Jurkat, Clone E6-1 (cell line): ENCODE measurements at regions not wholly inside any gene's neighbourhood (a gene's known extent, or its start where the extent isn't known, plus 50 kb on each side); places are given as distances from the start of the nearest gene placed in this dataset.
"Not testable (repeated sequence)": the region's sequence is repeated elsewhere in the genome, so short reads cannot be mapped to it uniquely, and the experiment has no call there.

ENCODE experiments used
- DNase-seq: peaks from one replicate; pipeline ENCODE4 v3.0.0-alpha.2; 2011; ENCODE audit warnings: low read depth, low spot score
- H3K4me3 ChIP-seq: 2 replicates; pipeline ENCODE4 v1.5.1; 2011; ENCODE audit warnings: mild to moderate bottlenecking, low read length, control low read depth, moderate library complexity

DNA sequence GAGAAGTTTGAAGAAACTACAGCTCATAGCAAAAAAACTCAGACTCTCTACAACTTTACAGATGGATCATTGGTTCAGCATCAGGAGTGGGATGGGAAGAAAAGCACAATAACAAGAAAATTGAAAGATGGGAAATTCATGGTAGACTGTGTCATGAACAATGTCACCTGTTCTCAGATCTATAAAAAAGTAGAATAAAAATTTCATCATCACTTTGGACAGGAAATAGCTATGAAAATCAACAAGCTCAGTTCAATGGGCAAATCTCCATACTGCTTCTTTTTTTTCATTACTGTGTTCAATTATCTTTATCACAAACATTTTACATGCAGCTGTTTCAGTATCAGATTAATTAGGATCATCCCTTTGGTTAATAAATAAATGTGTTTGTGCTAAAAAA, 76.5 kb upstream of the RAPGEF2 start:
- H3K4me3 ChIP-seq, result no peak overlapping the region
- no peak for DNase-seq

DNA sequence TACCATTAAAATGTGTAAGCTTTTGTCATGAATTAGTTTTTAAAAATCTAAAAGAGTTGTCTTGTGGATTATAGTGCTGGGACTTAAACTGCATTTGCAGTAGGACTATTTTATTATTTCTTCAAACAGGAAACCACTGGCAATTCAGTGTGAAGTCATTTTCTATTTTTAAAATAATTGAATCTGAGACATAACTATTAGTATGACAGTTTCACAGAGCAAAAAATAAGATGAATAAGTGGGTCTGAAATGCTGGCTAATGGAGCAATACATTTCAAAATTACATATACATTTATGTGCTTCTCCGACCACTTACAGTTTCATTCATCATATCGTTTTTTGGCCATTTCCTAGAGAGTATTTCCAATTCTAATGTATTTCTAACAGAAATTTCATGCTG, 75.3 kb upstream of the RAPGEF2 start:
- DNase-seq, result no peak
- no peak overlapping the region for H3K4me3 ChIP-seq

DNA sequence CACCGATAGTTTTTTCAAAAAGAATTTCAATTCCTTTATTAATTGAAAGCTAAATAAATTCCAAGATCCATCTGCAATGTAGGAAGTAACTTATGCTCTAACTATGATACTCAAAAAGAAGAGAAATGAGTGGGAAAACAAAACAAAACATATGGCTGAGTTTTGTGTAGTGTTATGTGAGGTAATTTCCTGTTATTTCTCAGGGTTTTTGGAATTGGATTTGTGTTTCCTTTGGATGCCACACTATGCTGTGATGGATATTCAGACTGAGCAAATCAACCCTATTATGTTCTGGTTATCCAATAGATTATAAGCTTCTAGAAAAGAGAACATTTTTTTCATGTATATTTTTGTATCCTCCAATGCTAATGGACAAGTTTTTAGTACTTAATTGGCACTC, 73.4 kb upstream of the RAPGEF2 start:
- H3K4me3 ChIP-seq, result no peak overlapping the region
- DNase-seq, result no peak

DNA sequence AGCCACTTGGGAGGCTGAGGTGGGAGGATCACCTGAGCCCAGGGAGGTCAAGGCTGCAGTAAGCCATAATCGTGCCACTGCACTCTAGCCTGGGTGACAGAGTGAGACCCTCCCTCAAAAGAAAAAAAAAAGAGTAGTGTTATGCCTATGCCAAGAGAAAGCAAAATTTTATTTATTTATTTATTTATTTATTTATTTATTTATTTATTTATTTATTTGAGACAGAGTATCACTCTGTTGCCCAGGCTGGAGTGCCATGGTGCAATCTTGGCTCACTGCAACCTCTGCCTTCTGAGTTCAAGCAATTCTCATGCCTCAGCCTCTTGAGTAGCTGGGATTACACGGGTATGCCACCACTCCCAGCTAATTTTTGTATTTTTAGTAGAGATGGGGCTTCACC, 72.6 kb upstream of the RAPGEF2 start:
- DNase-seq, H3K4me3 ChIP-seq: not testable (repeated sequence)

DNA sequence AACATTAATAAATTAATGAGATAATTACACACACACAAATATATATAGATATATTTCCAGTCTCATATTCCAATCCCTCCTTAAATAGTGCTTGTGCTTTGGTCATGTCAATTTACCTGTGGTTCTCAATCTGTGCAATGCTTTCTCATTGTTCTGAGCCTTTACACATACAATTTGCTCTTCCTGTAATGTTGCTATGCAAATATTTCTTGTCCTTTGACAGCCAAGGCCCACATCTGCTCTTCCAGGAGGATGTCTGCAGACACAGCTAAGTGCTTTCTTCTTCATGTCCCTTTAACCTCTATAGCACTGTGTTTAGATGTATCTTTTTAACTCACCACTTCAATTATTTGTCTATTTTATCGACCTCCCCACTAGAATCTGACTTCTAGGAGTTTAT, 67.3 kb upstream of the RAPGEF2 start:
- no peak overlapping the region for H3K4me3 ChIP-seq
- no peak for DNase-seq

DNA sequence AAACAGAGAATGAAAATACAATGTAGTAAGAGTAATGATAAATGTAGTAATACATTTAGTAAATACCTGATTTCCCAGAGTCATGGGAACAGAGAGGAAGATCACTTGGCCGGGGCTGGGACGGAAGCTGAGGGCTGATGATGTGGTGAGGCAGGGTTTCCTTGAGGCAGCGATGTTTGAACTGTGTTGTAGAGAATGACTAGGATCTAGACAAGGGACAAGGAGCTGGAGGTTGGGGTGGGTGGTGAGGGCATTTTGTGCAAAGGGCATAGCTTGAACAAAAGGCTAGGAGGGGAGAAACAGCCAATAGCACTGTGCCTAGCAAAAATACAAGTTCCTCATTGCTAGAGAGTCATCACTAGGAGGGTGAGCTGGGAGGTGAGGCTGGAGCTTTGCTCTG, 64.3 kb upstream of the RAPGEF2 start:
- H3K4me3 ChIP-seq, result no peak overlapping the region
- no peak for DNase-seq

DNA sequence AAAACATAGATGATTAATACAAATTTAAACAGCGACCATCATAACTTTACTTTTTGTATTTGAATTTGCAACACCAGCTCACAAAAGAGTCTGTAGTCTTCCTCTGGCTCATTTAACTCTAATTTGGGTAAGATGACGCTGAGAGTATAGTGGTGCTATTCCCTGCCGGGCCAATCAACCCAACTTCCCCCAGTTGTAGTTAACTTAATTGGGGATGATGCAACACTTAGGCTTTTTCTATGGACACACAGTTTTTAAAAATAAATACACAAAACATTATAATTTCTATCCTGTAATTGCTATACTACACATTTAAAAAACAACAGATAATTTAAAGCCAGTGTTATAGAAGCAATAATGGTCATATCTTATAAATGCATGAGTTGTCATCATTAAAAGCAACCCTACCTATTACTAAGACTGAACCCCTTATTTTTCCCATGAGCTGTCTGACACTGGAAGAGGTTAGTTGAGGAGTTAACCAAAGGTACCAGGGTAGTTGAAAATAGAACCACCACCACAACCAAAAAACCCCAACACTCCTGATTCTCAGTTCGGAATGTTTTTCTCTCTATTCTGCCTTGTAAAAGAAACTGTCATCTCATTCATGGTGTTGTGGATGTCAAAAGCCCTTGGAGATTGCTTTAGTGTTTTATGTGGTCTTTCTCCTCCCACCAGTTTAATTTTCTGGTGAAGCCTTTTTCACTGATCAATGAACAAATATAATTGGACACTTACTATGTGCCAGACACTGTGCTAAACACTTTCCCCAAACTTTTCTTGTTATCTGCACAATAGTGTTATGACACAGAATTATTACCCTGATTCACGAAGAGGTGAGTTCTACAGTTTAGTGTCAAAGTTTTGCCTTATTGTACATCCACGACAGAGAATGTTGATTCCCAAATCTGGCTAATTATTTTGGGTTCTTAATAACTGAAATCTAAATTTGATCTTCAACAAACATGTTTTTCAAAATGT, 61.5 kb upstream of the RAPGEF2 start:
- DNase-seq, result no peak
- H3K4me3 ChIP-seq, result no peak overlapping the region

DNA sequence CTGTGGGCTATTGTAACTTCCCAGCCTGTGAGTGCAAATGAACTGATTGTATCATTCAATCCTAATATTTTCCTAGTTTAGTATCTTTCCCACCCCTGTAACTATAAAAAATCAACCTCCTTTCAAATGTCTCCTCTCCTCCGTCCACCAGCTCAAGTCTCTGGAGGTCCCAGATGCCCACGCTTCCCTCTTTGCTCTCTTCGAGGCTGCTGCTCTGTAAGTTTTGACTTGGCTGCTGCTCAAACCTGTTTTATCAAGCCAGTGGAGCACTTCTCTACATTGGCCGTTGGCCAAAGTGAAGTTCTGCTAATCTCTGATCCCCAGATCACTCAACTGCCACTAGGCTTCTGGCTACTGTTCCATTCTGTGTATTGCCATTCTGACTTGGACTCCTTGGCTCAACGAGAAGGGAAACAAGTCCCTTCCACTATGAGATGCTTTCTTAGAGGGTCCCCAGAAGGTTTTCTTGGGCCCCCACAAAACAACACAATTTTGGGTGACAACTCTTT, 60.7 kb upstream of the RAPGEF2 start:
- no peak for DNase-seq
- no peak overlapping the region for H3K4me3 ChIP-seq

DNA sequence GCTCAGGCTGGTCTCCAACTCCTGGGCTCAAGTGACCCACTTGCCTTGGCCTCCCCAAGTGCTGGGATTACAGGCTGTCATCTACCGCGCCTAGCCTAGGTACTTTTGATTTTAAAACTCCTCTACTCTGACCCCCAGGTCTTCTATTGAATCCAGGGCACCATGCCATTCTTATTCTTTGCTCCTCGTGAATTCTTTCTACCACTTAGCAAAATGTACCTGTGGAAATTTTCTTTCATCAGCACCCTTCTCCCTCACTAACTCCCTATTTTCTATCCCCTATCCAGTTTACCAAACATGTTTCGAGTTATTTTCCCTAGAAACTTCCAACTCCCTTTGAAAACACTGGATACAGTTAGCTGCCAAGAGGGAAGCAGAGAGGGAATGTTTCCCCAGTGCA, 60.0 kb upstream of the RAPGEF2 start:
- DNase-seq, result no peak
- H3K4me3 ChIP-seq, result no peak overlapping the region

DNA sequence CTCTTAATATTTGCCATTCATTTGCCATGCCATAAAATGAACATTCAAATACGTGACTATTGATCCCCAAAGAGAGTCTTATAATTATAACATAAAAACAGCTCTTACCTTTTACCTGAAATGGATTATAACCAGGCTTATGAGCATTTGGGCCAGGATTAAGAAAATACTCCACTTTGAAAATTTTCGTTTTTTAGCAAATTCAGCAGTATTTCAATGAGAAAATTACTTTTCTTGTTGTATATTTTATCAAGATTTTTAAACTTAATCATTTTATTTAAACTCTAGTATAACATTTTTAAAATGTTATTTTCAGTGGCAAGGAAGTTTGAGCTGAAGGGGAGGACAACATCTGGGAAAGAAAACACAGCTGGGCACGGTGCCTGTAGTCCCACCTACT, 59.0 kb upstream of the RAPGEF2 start:
- H3K4me3 ChIP-seq, result no peak overlapping the region
- DNase-seq, result no peak

DNA sequence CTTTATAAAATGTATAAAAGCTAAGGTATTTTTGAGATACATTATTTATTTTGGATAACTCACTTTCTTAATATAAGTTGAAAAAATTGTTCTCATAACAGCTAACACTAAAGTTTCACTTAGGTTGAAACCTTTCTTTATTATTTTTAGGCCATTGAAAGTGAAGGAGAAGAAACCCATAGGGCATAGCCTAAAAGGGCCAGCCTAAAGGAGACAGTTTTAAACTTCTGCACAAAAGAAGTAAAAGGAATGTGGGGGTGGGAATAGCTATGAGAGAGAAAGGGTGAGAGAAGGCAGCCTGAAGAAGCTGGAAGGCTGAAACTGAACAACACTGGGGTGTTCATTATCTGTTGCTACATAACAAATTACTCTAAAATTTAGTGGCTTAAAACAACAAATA, 57.6 kb upstream of the RAPGEF2 start:
- DNase-seq, result no peak
- H3K4me3 ChIP-seq, result no peak overlapping the region

DNA sequence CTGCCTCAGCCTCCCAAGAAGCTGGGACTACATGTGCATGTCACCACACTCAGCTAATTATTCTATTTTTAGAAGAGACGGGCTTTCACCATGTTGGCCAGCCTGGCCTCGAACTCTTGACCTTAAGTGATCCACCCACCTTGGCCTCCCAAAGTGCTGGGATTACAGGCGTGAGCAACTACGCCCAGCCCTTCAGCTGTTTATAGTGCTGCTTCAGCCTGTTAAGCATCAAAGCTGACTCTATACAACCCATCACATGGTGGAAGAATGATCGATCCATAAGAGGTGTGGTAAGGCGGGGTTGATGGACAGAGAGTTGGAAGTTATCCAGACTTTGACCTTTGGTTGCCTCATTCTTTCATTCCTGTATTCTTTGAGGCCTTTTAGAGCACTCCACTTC, 56.2 kb upstream of the RAPGEF2 start:
- H3K4me3 ChIP-seq, result no peak overlapping the region
- DNase-seq, result no peak

DNA sequence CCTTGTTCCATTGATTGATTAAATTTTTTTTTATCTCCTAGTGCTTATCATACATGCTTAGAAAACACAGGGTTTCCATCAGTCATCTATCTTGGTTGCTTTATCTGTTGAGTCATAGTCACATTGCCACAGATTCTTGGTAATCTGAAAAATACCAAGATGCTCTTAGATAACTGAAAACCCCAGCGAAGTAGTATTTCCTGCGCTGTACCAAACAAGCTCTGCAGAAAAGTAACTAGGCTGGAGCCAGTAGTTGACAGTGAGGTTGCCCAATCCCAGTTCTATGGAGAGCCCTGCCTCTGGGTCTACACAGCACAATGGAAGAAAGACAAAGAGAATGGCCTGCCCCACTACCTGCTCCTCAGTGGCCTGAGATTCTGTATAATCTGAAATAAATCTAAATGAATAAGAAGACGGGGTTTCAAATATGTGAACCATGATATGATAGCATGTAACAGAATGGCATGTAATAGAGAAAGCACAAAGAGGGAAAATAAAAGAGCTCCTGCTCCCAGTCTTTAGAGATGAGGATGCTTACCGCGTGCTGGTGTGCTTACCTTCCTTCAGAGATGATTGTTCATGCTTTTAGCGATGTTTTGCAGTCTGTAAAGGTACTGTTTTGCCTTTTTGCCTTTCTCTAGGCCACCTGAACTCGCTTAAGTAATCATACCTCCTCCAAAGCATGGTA, 55.3 kb upstream of the RAPGEF2 start:
- no peak overlapping the region for H3K4me3 ChIP-seq
- no peak for DNase-seq

DNA sequence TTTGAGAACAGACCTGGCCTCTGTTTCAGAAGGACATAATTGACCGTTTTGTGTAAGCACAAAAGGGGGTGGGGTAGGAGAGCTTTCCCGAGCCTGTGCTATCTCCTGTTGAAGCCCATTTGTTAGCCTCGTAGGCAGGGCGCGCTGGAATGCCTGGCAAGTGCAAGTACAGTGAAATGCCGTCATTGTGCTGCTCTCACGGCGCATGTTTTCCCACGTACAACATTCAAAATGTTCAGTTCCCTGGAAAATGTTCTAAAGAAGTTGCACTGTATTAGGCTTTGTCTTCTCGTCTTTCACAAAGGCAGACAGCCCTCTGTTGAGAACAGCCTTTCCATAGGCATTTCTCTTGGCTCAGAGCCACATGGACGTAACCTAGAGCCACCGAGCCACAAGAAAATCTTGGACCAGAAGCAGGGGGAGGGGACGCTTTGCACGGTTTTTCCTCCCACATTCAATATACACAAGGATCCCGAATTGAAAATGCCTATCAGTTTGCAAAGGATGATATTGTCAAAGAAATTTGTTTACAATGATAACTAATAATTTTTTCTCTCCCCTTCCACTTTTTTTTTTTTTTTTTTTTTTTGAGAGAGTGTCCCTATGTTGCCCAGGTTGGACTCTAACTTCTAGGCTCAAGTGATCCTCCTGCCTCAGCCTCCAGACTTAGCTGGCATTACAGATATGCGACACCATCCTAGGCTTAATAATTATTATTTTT, 54.6 kb upstream of the RAPGEF2 start:
- DNase-seq, result no peak
- no peak overlapping the region for H3K4me3 ChIP-seq

DNA sequence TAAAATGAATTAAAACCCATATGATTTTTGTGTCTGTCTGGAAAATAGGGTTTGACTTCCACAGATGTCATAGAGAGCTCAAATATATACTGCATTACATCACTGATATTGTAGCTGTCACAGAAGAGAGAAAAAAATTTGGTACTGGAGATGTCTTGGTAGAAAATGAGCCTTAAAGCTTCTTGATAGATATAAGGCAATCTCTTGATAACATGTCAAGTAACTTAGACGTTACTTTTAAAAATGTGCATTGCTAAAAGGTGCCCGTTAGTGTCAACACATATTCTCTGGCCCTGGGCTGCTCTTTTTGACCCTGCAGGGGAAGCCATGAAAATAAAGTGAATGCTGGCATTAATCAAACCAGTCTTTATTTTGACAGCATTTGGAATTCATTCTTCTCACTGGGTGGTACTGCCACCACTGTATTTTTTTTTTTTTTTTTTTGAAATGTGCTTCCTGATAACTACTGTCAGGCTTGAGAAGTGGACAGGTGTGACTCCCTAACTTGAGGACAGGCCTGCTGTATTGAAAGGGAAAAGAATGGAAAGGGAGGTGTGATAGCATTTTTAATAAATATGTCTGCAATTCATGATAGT, 53.0 kb upstream of the RAPGEF2 start:
- no peak for DNase-seq
- H3K4me3 ChIP-seq, result no peak overlapping the region

DNA sequence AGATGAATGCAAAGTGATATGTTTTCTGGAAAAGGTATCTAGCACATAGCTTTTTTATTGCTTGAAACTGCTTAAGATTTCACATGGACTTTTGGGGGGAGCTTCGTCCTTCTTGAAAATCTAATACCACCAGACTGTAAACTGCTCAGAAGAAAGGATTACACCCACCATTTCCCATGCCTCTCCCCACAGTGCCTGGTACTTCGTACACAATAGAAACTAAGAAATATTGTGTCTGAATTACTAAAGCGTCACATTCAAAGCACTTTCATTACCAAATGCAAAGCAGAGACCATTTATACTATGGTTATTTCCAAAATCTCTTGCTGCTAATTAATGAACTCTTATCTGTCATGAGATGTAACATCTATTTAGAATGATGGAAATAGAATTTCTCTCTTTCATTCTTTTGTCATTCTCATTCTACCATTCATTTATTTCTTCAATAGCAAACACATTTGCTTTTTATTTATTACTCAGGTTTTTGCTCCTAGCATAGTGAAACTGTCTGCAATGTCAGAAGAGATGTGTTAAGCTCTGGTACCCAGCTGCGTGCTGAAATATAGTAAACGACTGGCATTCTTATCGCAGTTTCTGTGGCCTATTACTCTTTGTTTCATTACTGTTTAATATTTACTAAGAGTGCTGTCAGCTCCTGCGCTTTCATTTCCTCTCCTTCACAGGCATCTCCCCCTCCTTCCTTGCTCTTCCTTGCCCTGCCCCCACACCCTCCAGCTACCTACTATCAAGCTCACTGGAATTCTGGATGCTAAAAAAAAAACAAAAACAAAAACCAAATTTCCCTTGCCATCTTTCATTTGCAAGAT, 51.4 kb upstream of the RAPGEF2 start:
- DNase-seq, result no peak
- no peak overlapping the region for H3K4me3 ChIP-seq

DNA sequence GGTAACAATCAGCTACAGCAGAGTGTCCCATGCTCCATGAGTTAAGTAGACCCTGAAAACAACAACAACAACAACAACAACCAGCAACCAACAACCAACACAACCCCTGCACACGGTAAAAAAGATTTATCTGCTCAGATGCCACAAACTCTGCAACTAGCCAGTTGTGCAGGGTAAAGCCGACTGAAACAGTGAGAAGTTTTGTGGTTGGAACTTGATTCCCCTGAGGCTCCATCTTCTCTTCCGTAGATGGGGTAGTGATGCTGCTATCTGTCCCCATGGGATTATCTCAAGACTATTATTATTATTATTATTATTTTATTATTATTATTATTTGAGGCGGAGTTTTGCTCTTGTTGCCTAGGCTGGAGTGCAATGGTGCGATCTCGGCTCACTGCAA, 50.6 kb upstream of the RAPGEF2 start:
- H3K4me3 ChIP-seq, result no peak overlapping the region
- DNase-seq, result no peak
